Lower lobe of right lung (tissue), 2 donors: ENCODE measurements at regions not wholly inside any gene's neighbourhood (a gene's known extent, or its start where the extent isn't known, plus 50 kb on each side); places are given as distances from the start of the nearest gene placed in this dataset.

Experiments used
- ATAC-seq, 2 donors: fragments of 200-7000 bp; cut with Tn5 transposase; one replicate each; pipeline ENCODE4 v1.9.1; 2020 to 2022; ENCODE audit warnings: mild to moderate bottlenecking in 2 of 2, moderate library complexity in 2 of 2
- DNase-seq: peaks from one replicate; pipeline ENCODE4 v3.0.0-alpha.2; 2020
- H3K27ac ChIP-seq: fragments of 200-600 bp; one replicate; pipeline ENCODE4 v1.8.0; 2022
- H3K27me3 ChIP-seq: fragments of 200-600 bp; one replicate; pipeline ENCODE4 v1.8.0; 2022; ENCODE audit warnings: low read depth
- H3K36me3 ChIP-seq: fragments of 200-600 bp; one replicate; pipeline ENCODE4 v1.8.0; 2022; ENCODE audit warnings: mild to moderate bottlenecking
- H3K4me1 ChIP-seq: fragments of 200-600 bp; one replicate; pipeline ENCODE4 v1.8.0; 2022
- H3K4me3 ChIP-seq: fragments of 200-600 bp; one replicate; pipeline ENCODE4 v1.8.0; 2022; ENCODE audit warnings: mild to moderate bottlenecking
- H3K9me3 ChIP-seq: fragments of 200-600 bp; one replicate; pipeline ENCODE4 v1.8.0; 2022
- CTCF ChIP-seq: fragments of 200-600 bp; IDR thresholded peaks from one replicate; pipeline ENCODE4 v1.8.0; 2022; ENCODE audit warnings: antibody characterized with exemption, mild to moderate bottlenecking
- intact Hi-C: fragments of 100-400 bp; cut with DNase I; formaldehyde crosslinking; loops from one replicate; pipeline ENCODE4 v1.11.0; 2022
- donor health status: DM: no; HTN: yes; CAD: no; lungs with severe emphysema.

GRCh38 chr2:8098476-8099266 is 583.2 kb upstream of the ID2 start:
- TF ChIP-seq CTCF = no peak
- ATAC-seq = no peak
- DNase-seq = no peak
- Histone ChIP-seq H3K4me1 (no peaks in the 10 kb centered on the region), H3K4me3 (no peak overlapping the region), H3K9me3 (no peaks in the 10 kb centered on the region), H3K27ac (no peak overlapping the region), H3K27me3 (no peaks in the 10 kb centered on the region), H3K36me3 (no peaks in the 10 kb centered on the region)
- intact Hi-C loops = no loop called here

GRCh38 chr2:8099267-8099582 is 582.6 kb upstream of the ID2 start:
- no peak for DNase-seq
- ATAC-seq = no peak
- TF ChIP-seq CTCF = no peak

GRCh38 chr2:8101614-8102277 is 580.1 kb upstream of the ID2 start:
- no peak for TF ChIP-seq CTCF
- DNase-seq (no peak), ATAC-seq (no peak)
- no peaks in the 10 kb centered on the region for H3K27me3 ChIP-seq
- no peak overlapping the region for H3K4me3 ChIP-seq
- intact Hi-C loops = no loop called here
- H3K27ac ChIP-seq = no peak overlapping the region
- H3K36me3 ChIP-seq = no peaks in the 10 kb centered on the region
- no peaks in the 10 kb centered on the region for H3K4me1 ChIP-seq
- H3K9me3 ChIP-seq = no peaks in the 10 kb centered on the region

More at GRCh38 chr2:8099267-8099582, 582.6 kb upstream of the ID2 start:
- intact Hi-C loops = no loop called here
- no peak overlapping the region for H3K27ac ChIP-seq
- H3K4me1 ChIP-seq = no peaks in the 10 kb centered on the region
- no peaks in the 10 kb centered on the region for H3K9me3 ChIP-seq
- H3K36me3 ChIP-seq = no peaks in the 10 kb centered on the region
- no peak overlapping the region for H3K4me3 ChIP-seq
- H3K27me3 ChIP-seq = no peaks in the 10 kb centered on the region

- ATAC-seq (no peak), DNase-seq (no peak)
These were observed 579.4 kb upstream of the ID2 start for GRCh38 chr2:8102470-8102869.

GRCh38 chr2:8103085-8103708 is 578.7 kb upstream of the ID2 start:
- H3K4me3 ChIP-seq = no peak overlapping the region
- no peaks in the 10 kb centered on the region for H3K27me3 ChIP-seq
- no peaks in the 10 kb centered on the region for H3K36me3 ChIP-seq
- no peaks in the 10 kb centered on the region for H3K9me3 ChIP-seq
- no peak for ATAC-seq
- DNase-seq = no peak
- H3K27ac ChIP-seq = no peak overlapping the region
- TF ChIP-seq CTCF = no peak
- H3K4me1 ChIP-seq = no peaks in the 10 kb centered on the region
- intact Hi-C loops = no loop called here

More at GRCh38 chr2:8102470-8102869, 579.4 kb upstream of the ID2 start:
- H3K9me3 ChIP-seq = no peaks in the 10 kb centered on the region
- H3K36me3 ChIP-seq = no peaks in the 10 kb centered on the region
- TF ChIP-seq CTCF = no peak
- H3K4me3 ChIP-seq = no peak overlapping the region
- no peaks in the 10 kb centered on the region for H3K4me1 ChIP-seq
- intact Hi-C loops = no loop called here
- H3K27me3 ChIP-seq = no peaks in the 10 kb centered on the region
- H3K27ac ChIP-seq = no peak overlapping the region
